ENCODE measurements at regions not wholly inside any gene's neighbourhood (a gene's known extent, or its start where the extent isn't known, plus 50 kb on each side); places are given as distances from the start of the nearest gene placed in this dataset.

- TF ChIP-seq ZNF462 (CRISPR knock-in tag; IDR thresholded peaks at IDR 0.05): no peak
- TF ChIP-seq, protein P1, sequence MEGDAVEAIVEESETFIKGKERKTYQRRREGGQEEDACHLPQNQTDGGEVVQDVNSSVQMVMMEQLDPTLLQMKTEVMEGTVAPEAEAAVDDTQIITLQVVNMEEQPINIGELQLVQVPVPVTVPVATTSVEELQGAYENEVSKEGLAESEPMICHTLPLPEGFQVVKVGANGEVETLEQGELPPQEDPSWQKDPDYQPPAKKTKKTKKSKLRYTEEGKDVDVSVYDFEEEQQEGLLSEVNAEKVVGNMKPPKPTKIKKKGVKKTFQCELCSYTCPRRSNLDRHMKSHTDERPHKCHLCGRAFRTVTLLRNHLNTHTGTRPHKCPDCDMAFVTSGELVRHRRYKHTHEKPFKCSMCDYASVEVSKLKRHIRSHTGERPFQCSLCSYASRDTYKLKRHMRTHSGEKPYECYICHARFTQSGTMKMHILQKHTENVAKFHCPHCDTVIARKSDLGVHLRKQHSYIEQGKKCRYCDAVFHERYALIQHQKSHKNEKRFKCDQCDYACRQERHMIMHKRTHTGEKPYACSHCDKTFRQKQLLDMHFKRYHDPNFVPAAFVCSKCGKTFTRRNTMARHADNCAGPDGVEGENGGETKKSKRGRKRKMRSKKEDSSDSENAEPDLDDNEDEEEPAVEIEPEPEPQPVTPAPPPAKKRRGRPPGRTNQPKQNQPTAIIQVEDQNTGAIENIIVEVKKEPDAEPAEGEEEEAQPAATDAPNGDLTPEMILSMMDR (conservative IDR thresholded peaks at IDR 0.05; ENCODE audit: low read depth in 2 of 2): no peak
- no peak for TF ChIP-seq EZH2phosphoT487 (IDR thresholded peaks at IDR 0.05; ENCODE audit: unreplicated experiment)
Measured at GRCh38 chr2:160913323-160913722, 246.9 kb upstream of the TANK start (continued).

DNA sequence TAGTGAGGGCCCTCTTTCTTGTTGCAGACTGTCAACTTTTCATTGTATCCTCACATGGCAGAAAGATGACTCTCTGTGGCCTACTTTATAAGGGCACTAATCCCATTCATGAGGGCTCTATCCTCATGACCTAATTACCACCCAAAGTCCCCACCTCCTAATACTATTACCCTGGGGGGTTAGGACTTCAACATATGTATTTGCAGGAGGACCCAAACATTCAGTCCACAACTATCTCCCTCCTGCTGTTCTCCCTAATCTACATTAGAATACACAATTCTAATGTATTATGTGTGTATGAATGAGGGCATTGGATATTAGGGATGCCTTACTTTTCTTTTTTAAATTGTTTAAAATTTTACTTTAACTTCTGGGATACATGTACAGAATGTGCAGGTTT lies 246.0 kb upstream of the TANK start:
- peaks cover 11% of the 10 kb centered on the region for H3K4me1 Mint-ChIP-seq
- ATAC-seq: peak; percentile 62; the same call in 2 of the 3 replicates
- Histone ChIP-seq H3K27ac (ENCODE audit: low read depth) (no peak overlapping the region), H3K4me1 (ENCODE audit: insufficient read depth) (peaks cover 7% of the 10 kb centered on the region; the same call in 1 of the 2 replicates), H3K4me3 (no peak overlapping the region), H2AFZ (no peak overlapping the region), H4K20me1 (replicated peaks; ENCODE audit: insufficient read depth) (no peaks in the 10 kb centered on the region), H3K36me3 (ENCODE audit: insufficient read depth) (no peaks in the 10 kb centered on the region), H3F3A (replicated peaks; ENCODE audit: low read depth) (no peaks in the 10 kb centered on the region), H3K79me2 (replicated peaks; ENCODE audit: insufficient read depth) (no peaks in the 10 kb centered on the region), H3K9me2 (ENCODE audit: insufficient read depth) (no peaks in the 10 kb centered on the region), H3K27me3 (ENCODE audit: insufficient read depth) (peaks cover 35% of the 10 kb centered on the region), H3K4me2 (no peak overlapping the region)
- no peak overlapping the region for H3K4me3 Mint-ChIP-seq
- peak; percentile 51 for DNase-seq (ENCODE audit: low spot score)
- H3K9me3 Mint-ChIP-seq: peaks cover 11% of the 10 kb centered on the region
- TF ChIP-seq, protein P2, sequence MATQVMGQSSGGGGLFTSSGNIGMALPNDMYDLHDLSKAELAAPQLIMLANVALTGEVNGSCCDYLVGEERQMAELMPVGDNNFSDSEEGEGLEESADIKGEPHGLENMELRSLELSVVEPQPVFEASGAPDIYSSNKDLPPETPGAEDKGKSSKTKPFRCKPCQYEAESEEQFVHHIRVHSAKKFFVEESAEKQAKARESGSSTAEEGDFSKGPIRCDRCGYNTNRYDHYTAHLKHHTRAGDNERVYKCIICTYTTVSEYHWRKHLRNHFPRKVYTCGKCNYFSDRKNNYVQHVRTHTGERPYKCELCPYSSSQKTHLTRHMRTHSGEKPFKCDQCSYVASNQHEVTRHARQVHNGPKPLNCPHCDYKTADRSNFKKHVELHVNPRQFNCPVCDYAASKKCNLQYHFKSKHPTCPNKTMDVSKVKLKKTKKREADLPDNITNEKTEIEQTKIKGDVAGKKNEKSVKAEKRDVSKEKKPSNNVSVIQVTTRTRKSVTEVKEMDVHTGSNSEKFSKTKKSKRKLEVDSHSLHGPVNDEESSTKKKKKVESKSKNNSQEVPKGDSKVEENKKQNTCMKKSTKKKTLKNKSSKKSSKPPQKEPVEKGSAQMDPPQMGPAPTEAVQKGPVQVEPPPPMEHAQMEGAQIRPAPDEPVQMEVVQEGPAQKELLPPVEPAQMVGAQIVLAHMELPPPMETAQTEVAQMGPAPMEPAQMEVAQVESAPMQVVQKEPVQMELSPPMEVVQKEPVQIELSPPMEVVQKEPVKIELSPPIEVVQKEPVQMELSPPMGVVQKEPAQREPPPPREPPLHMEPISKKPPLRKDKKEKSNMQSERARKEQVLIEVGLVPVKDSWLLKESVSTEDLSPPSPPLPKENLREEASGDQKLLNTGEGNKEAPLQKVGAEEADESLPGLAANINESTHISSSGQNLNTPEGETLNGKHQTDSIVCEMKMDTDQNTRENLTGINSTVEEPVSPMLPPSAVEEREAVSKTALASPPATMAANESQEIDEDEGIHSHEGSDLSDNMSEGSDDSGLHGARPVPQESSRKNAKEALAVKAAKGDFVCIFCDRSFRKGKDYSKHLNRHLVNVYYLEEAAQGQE (IDR thresholded peaks at IDR 0.05; ENCODE audit: unreplicated experiment): no peak
- TF ChIP-seq NANOG (IDR thresholded peaks at IDR 0.05; ENCODE audit: borderline replicate concordance) (peak; percentile 54; the same call in 1 of the 2 replicates), POLR2AphosphoS5 (IDR thresholded peaks at IDR 0.05; ENCODE audit: low read depth) (0 out of 2 replicates have a peak, but pooled peaks have one; percentile 27), JUNB (IDR thresholded peaks at IDR 0.05; ENCODE audit: unreplicated experiment) (no peak)
- peaks cover 8% of the 10 kb centered on the region for H3K27me3 Mint-ChIP-seq (ENCODE audit: insufficient read depth, low read depth, poor library complexity)
- no peak overlapping the region for H3K27ac Mint-ChIP-seq
- peaks cover 6% of the 10 kb centered on the region; the same call in 1 of the 3 replicates for H3K36me3 Mint-ChIP-seq (ENCODE audit: low read depth)
